ENCODE measurements at regions not wholly inside any gene's neighbourhood (a gene's known extent, or its start where the extent isn't known, plus 50 kb on each side); places are given as distances from the start of the nearest gene placed in this dataset.

DNA sequence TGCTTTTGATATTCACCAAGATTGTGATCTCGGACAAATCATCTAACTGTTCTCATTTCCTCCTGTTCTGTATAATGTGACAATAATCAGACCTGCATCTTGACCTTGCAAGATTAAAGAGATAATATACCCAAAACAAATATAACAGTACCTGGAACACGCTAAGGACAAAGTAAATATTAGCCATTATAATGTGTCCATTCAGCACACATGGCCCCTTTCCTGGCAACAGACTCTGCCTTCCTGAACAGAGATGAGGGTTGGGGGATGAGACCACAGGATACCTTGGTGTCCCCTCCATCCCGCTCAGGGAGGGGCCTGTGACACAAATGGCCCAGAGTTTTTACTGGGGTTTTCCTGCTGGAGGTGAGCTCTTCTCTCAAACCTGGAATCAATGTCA, 143.4 kb upstream of the SERPINE2 start:
- POLR2A ChIA-PET, result no interaction called here
- no peak for ATAC-seq (replicated peaks in 1 of 4)

GRCh38 chr2:224181534-224182155, 142.6 kb upstream of the SERPINE2 start:
- Histone ChIP-seq H3K4me3 (ENCODE audit: control insufficient read depth in 1 of 2, extremely low read depth in 1 of 2, low read length in 1 of 2) (no peak overlapping the region), H3K27ac (ENCODE audit: low read length) (no peak overlapping the region), H3K36me3 (ENCODE audit: control insufficient read depth in 2 of 2, extremely low read depth in 1 of 2, insufficient read depth in 1 of 2, low read length in 1 of 2) (no peaks in the 10 kb centered on the region), H3K27me3 (replicated peaks in 1 of 2; ENCODE audit: control insufficient read depth in 2 of 2, extremely low read depth in 1 of 2, insufficient read depth in 2 of 2, low read length in 1 of 2) (peaks cover 0 to 2% of the 10 kb centered on the region in 2 experiments), H3K9me3 (no peaks in the 10 kb centered on the region), H3K4me1 (ENCODE audit: control insufficient read depth in 1 of 2, extremely low read depth in 1 of 2, insufficient read depth in 2 of 2, low read length in 2 of 2) (no peaks in the 10 kb centered on the region)
- DNase-seq (no peak), ATAC-seq (replicated peaks in 1 of 4) (no peak)
- H3K27ac Mint-ChIP-seq, result no peak overlapping the region
- CTCF ChIA-PET, result no interaction called here
- H3K4me3 Mint-ChIP-seq, result no peak overlapping the region
- POLR2A ChIA-PET, result no interaction called here
- no peaks in the 10 kb centered on the region for H3K4me1 Mint-ChIP-seq
- no peaks in the 10 kb centered on the region for H3K9me3 Mint-ChIP-seq
- H3K36me3 Mint-ChIP-seq, result no peaks in the 10 kb centered on the region
- H3K27me3 Mint-ChIP-seq, result peaks cover 2 to 20% of the 10 kb centered on the region in 2 donors
- 80% methylated on average over 3 of the region's 6 CpGs for WGBS (ENCODE audit: insufficient coverage)

More for the DNA sequence above, 143.4 kb upstream of the SERPINE2 start:
- Histone ChIP-seq H3K36me3 (ENCODE audit: control insufficient read depth in 2 of 2, extremely low read depth in 1 of 2, insufficient read depth in 1 of 2, low read length in 1 of 2) (no peaks in the 10 kb centered on the region), H3K4me1 (ENCODE audit: control insufficient read depth in 1 of 2, extremely low read depth in 1 of 2, insufficient read depth in 2 of 2, low read length in 2 of 2) (no peaks in the 10 kb centered on the region), H3K9me3 (no peaks in the 10 kb centered on the region), H3K4me3 (ENCODE audit: control insufficient read depth in 1 of 2, extremely low read depth in 1 of 2, low read length in 1 of 2) (no peak overlapping the region), H3K27me3 (replicated peaks in 1 of 2; ENCODE audit: control insufficient read depth in 2 of 2, extremely low read depth in 1 of 2, insufficient read depth in 2 of 2, low read length in 1 of 2) (no peaks in the 10 kb centered on the region), H3K27ac (ENCODE audit: low read length) (no peak overlapping the region)
- peaks cover 2 to 13% of the 10 kb centered on the region in 2 donors for H3K27me3 Mint-ChIP-seq
- H3K36me3 Mint-ChIP-seq, result no peaks in the 10 kb centered on the region
- no CpG with 5 or more reads among the region's 3 CpGs for WGBS (ENCODE audit: insufficient coverage)
- no peak for DNase-seq
- no peaks in the 10 kb centered on the region for H3K4me1 Mint-ChIP-seq
- CTCF ChIA-PET, result no interaction called here
- no peak overlapping the region for H3K4me3 Mint-ChIP-seq
- peaks cover 0 to 1% (median 0%) of the 10 kb centered on the region in 3 donors for H3K9me3 Mint-ChIP-seq
- H3K27ac Mint-ChIP-seq, result no peak overlapping the region

GRCh38 chr2:224180810-224181209, 141.7 kb upstream of the SERPINE2 start:
- Mint-ChIP-seq H3K4me1 (no peaks in the 10 kb centered on the region), H3K4me3 (no peak overlapping the region), H3K27me3 (peaks cover 0 to 20% of the 10 kb centered on the region in 2 donors), H3K36me3 (no peaks in the 10 kb centered on the region), H3K27ac (no peak overlapping the region), H3K9me3 (no peaks in the 10 kb centered on the region)
- ChIA-PET CTCF (no interaction called here), POLR2A (no interaction called here)
- H3K36me3 ChIP-seq (ENCODE audit: control insufficient read depth in 2 of 2, extremely low read depth in 1 of 2, insufficient read depth in 1 of 2, low read length in 1 of 2), result no peaks in the 10 kb centered on the region
- no peak overlapping the region for H3K27ac ChIP-seq (ENCODE audit: low read length)
- ATAC-seq (replicated peaks in 1 of 4) (no peak), DNase-seq (no peak)
- peaks cover 0 to 2% of the 10 kb centered on the region in 2 experiments for H3K27me3 ChIP-seq (replicated peaks in 1 of 2; ENCODE audit: control insufficient read depth in 2 of 2, extremely low read depth in 1 of 2, insufficient read depth in 2 of 2, low read length in 1 of 2)
- no peak overlapping the region for H3K4me3 ChIP-seq (ENCODE audit: control insufficient read depth in 1 of 2, extremely low read depth in 1 of 2, low read length in 1 of 2)
- 86% methylated on average over 3 of the region's 4 CpGs for WGBS (ENCODE audit: insufficient coverage)
- no peaks in the 10 kb centered on the region for H3K9me3 ChIP-seq
- H3K4me1 ChIP-seq (ENCODE audit: control insufficient read depth in 1 of 2, extremely low read depth in 1 of 2, insufficient read depth in 2 of 2, low read length in 2 of 2), result no peaks in the 10 kb centered on the region

DNA sequence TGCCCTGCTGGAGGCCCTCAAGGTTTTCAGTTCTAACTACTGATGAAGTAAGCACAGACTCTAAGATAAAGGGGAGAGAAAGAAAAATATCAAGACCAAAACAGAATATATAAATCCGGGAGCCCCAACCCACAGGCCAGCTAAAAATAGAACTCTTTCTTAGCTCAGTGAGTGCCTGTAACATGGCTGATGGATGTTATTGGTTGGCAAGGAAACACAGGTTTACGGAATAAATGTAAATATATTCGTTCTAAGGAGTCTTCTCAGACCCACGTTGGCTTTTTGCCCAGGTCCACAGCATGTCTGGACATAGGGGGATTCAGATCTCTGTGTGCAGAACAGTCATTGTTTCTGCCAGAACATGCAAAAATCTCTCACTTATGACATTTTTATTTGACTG, 139.0 kb upstream of the SERPINE2 start:
- Mint-ChIP-seq H3K27me3 (peaks cover 5 to 30% of the 10 kb centered on the region in 2 donors), H3K4me1 (no peaks in the 10 kb centered on the region), H3K27ac (no peak overlapping the region), H3K4me3 (no peak overlapping the region), H3K36me3 (no peaks in the 10 kb centered on the region), H3K9me3 (no peaks in the 10 kb centered on the region)
- POLR2A ChIA-PET, result no interaction called here
- CTCF ChIA-PET, result no interaction called here
- no peaks in the 10 kb centered on the region for H3K9me3 ChIP-seq
- no peaks in the 10 kb centered on the region for H3K36me3 ChIP-seq (ENCODE audit: control insufficient read depth in 2 of 2, extremely low read depth in 1 of 2, insufficient read depth in 1 of 2, low read length in 1 of 2)
- peaks cover 0 to 5% of the 10 kb centered on the region in 2 experiments for H3K27me3 ChIP-seq (replicated peaks in 1 of 2; ENCODE audit: control insufficient read depth in 2 of 2, extremely low read depth in 1 of 2, insufficient read depth in 2 of 2, low read length in 1 of 2)
- H3K4me1 ChIP-seq (ENCODE audit: control insufficient read depth in 1 of 2, extremely low read depth in 1 of 2, insufficient read depth in 2 of 2, low read length in 2 of 2), result no peaks in the 10 kb centered on the region
- no peak for ATAC-seq (replicated peaks in 1 of 4)
- no peak overlapping the region for H3K27ac ChIP-seq (ENCODE audit: low read length)
- H3K4me3 ChIP-seq (ENCODE audit: control insufficient read depth in 1 of 2, extremely low read depth in 1 of 2, low read length in 1 of 2), result no peak overlapping the region
- DNase-seq, result no peak
- 100% methylated on average over 1 of the region's 4 CpGs for WGBS (ENCODE audit: insufficient coverage)

DNA sequence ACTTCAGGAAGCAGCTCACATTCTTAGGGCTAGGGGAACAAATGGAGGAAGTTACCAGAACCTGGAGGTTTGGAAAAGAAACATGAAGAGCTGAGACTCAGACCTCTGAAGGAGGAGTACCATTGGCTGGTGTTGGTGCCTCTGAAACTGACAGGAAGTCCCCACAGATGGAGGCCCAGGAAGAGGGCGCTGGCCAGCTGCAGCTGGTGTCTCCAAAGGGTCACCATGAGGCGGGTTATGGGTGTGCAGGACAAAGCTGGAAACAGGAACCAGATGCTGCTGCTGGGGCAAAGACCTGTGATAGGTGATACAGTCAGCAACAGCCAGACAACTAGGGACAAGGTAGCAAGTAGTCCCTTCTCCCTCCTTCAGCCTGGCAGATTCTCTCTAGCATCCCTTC, 136.5 kb upstream of the SERPINE2 start:
- H3K27ac Mint-ChIP-seq, result no peak overlapping the region
- DNase-seq, result no peak
- Histone ChIP-seq H3K9me3 (no peaks in the 10 kb centered on the region), H3K27ac (ENCODE audit: low read length) (no peak overlapping the region), H3K4me1 (ENCODE audit: control insufficient read depth in 1 of 2, extremely low read depth in 1 of 2, insufficient read depth in 2 of 2, low read length in 2 of 2) (no peaks in the 10 kb centered on the region), H3K4me3 (ENCODE audit: control insufficient read depth in 1 of 2, extremely low read depth in 1 of 2, low read length in 1 of 2) (no peak overlapping the region), H3K36me3 (ENCODE audit: control insufficient read depth in 2 of 2, extremely low read depth in 1 of 2, insufficient read depth in 1 of 2, low read length in 1 of 2) (no peaks in the 10 kb centered on the region), H3K27me3 (replicated peaks in 1 of 2; ENCODE audit: control insufficient read depth in 2 of 2, extremely low read depth in 1 of 2, insufficient read depth in 2 of 2, low read length in 1 of 2) (peaks cover 0 to 12% of the 10 kb centered on the region in 2 experiments)
- WGBS (ENCODE audit: insufficient coverage), result 52% methylated on average over 2 of the region's 2 CpGs
- ChIA-PET POLR2A (no interaction called here), CTCF (no interaction called here)
- ATAC-seq (replicated peaks in 1 of 4), result no peak
- no peak overlapping the region for H3K4me3 Mint-ChIP-seq
- H3K27me3 Mint-ChIP-seq, result peaks cover 10 to 23% of the 10 kb centered on the region in 2 donors
- H3K4me1 Mint-ChIP-seq, result no peaks in the 10 kb centered on the region
- H3K36me3 Mint-ChIP-seq, result no peaks in the 10 kb centered on the region
- no peaks in the 10 kb centered on the region for H3K9me3 Mint-ChIP-seq

DNA sequence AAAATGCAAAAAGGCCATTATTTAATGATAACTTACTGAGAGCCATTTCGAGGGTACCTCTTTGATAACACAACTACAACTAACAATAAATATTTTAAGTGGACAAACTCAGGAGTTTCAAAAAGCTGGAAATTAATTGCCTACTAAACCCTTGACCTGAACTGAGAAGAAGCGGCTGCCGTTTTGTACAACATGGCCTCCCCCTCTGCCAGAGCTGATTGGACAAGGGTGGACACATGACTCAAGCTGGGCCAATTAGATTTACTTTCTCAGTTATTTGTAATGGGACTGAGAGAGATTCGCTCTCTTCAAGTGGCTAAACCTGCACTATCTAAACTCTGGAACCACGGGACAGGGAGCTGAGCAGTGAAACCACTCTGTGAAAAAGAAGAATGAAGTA, 135.9 kb upstream of the SERPINE2 start:
- ChIA-PET POLR2A (no interaction called here), CTCF (no interaction called here)
- no peak overlapping the region for H3K27ac Mint-ChIP-seq
- H3K27me3 Mint-ChIP-seq, result peaks cover 10 to 19% of the 10 kb centered on the region in 2 donors
- H3K27me3 ChIP-seq (replicated peaks in 1 of 2; ENCODE audit: control insufficient read depth in 2 of 2, extremely low read depth in 1 of 2, insufficient read depth in 2 of 2, low read length in 1 of 2), result peaks cover 0 to 12% of the 10 kb centered on the region in 2 experiments
- no peaks in the 10 kb centered on the region for H3K4me1 ChIP-seq (ENCODE audit: control insufficient read depth in 1 of 2, extremely low read depth in 1 of 2, insufficient read depth in 2 of 2, low read length in 2 of 2)
- no peak overlapping the region for H3K4me3 ChIP-seq (ENCODE audit: control insufficient read depth in 1 of 2, extremely low read depth in 1 of 2, low read length in 1 of 2)
- H3K4me1 Mint-ChIP-seq, result no peaks in the 10 kb centered on the region
- ATAC-seq (replicated peaks in 1 of 4), result no peak
- no peaks in the 10 kb centered on the region for H3K36me3 Mint-ChIP-seq
- no peaks in the 10 kb centered on the region for H3K9me3 ChIP-seq
- H3K9me3 Mint-ChIP-seq, result no peaks in the 10 kb centered on the region
- no peak overlapping the region for H3K27ac ChIP-seq (ENCODE audit: low read length)
- no peak overlapping the region for H3K4me3 Mint-ChIP-seq
- no peak for DNase-seq
- H3K36me3 ChIP-seq (ENCODE audit: control insufficient read depth in 2 of 2, extremely low read depth in 1 of 2, insufficient read depth in 1 of 2, low read length in 1 of 2), result no peaks in the 10 kb centered on the region
- 20% methylated on average over 1 of the region's 5 CpGs for WGBS (ENCODE audit: insufficient coverage)

- POLR2A ChIA-PET, result no interaction called here
- H3K4me3 Mint-ChIP-seq, result no peak overlapping the region
- CTCF ChIA-PET, result no interaction called here
- Histone ChIP-seq H3K36me3 (ENCODE audit: control insufficient read depth in 2 of 2, extremely low read depth in 1 of 2, insufficient read depth in 1 of 2, low read length in 1 of 2) (no peaks in the 10 kb centered on the region), H3K4me1 (ENCODE audit: control insufficient read depth in 1 of 2, extremely low read depth in 1 of 2, insufficient read depth in 2 of 2, low read length in 2 of 2) (no peaks in the 10 kb centered on the region), H3K4me3 (ENCODE audit: control insufficient read depth in 1 of 2, extremely low read depth in 1 of 2, low read length in 1 of 2) (no peak overlapping the region), H3K9me3 (no peaks in the 10 kb centered on the region), H3K27me3 (replicated peaks in 1 of 2; ENCODE audit: control insufficient read depth in 2 of 2, extremely low read depth in 1 of 2, insufficient read depth in 2 of 2, low read length in 1 of 2) (peaks cover 0 to 12% of the 10 kb centered on the region in 2 experiments), H3K27ac (ENCODE audit: low read length) (no peak overlapping the region)
- H3K9me3 Mint-ChIP-seq, result no peaks in the 10 kb centered on the region
- H3K27ac Mint-ChIP-seq, result no peak overlapping the region
- peaks cover 10 to 19% of the 10 kb centered on the region in 2 donors for H3K27me3 Mint-ChIP-seq
- WGBS (ENCODE audit: insufficient coverage), result no CpG with 5 or more reads among the region's 1 CpG
- no peak for DNase-seq
- no peaks in the 10 kb centered on the region for H3K4me1 Mint-ChIP-seq
- no peaks in the 10 kb centered on the region for H3K36me3 Mint-ChIP-seq
- no peak for ATAC-seq (replicated peaks in 1 of 4)
Observed at GRCh38 chr2:224174521-224174920, 135.4 kb upstream of the SERPINE2 start.

Measured in T-cell (primary cell).